SK-N-SH treated with all-trans-retinoic acid at 6 μM for 48 hours (cell line): ENCODE measurements at regions not wholly inside any gene's neighbourhood (a gene's known extent, or its start where the extent isn't known, plus 50 kb on each side); places are given as distances from the start of the nearest gene placed in this dataset.
A peak's percentile ranks its signal among the peaks of the same experiment; 100 is the strongest.

Experiments used
- ATAC-seq: fragments of 200-7000 bp; cut with Tn5 transposase; 3 replicates; pipeline ENCODE4 v1.9.1; 2020; ENCODE audit warnings: mild to moderate bottlenecking, moderate library complexity
- ARNTL ChIP-seq: fragments of 450-650 bp; formaldehyde crosslinking; IDR thresholded peaks from 2 replicates; pipeline ENCODE4 v1.5.0; 2020; ENCODE audit warnings: low read depth, mild to moderate bottlenecking, moderate library complexity, borderline replicate concordance
- BACH2 ChIP-seq: fragments of 250-450 bp; sonication (Bioruptor Pico); IDR thresholded peaks from 2 replicates; pipeline ENCODE4 v1.9.0; 2021; ENCODE audit warnings: mild to moderate bottlenecking, borderline replicate concordance
- CREB5 ChIP-seq: fragments of 250-450 bp; sonication (Bioruptor Pico); IDR thresholded peaks from 2 replicates; pipeline ENCODE4 v1.5.1; 2020; ENCODE audit warnings: low read depth, mild to moderate bottlenecking, moderate library complexity
- CSDC2 ChIP-seq: fragments of 250-450 bp; sonication (Bioruptor Pico); IDR thresholded peaks from 2 replicates; pipeline ENCODE4 v1.5.0; 2020; ENCODE audit warnings: mild to moderate bottlenecking, moderate library complexity
- CSRNP3 ChIP-seq: fragments of 250-450 bp; sonication (Bioruptor Pico); IDR thresholded peaks from 2 replicates; pipeline ENCODE4 v1.5.1; 2021; ENCODE audit warnings: mild to moderate bottlenecking, moderate library complexity
- ESRRG ChIP-seq: fragments of 250-450 bp; sonication (Bioruptor Pico); IDR thresholded peaks from 2 replicates; pipeline ENCODE4 v1.6.1; 2021; ENCODE audit warnings: mild to moderate bottlenecking
- GLIS3 ChIP-seq: fragments of 250-450 bp; sonication (Bioruptor Pico); IDR thresholded peaks from 2 replicates; pipeline ENCODE4 v1.5.0; 2020; ENCODE audit warnings: mild to moderate bottlenecking, moderate library complexity
- ISL1 ChIP-seq: fragments of 250-450 bp; sonication (Bioruptor Pico); IDR thresholded peaks from 2 replicates; pipeline ENCODE4 v2.1.2; 2022; ENCODE audit warnings: mild to moderate bottlenecking, moderate library complexity
- OSR1 ChIP-seq: fragments of 250-450 bp; sonication (Bioruptor Pico); IDR thresholded peaks from 2 replicates; pipeline ENCODE4 v1.8.0; 2022; ENCODE audit warnings: moderate library complexity, mild to moderate bottlenecking, inconsistent platforms
- PATZ1 ChIP-seq: fragments of 250-450 bp; sonication (Bioruptor Pico); IDR thresholded peaks from 2 replicates; pipeline ENCODE4 v1.8.0; 2020; ENCODE audit warnings: mild to moderate bottlenecking, moderate library complexity, borderline replicate concordance
- PPARA ChIP-seq: fragments of 250-450 bp; sonication (Bioruptor Pico); IDR thresholded peaks from 2 replicates; pipeline ENCODE4 v1.5.0; 2020; ENCODE audit warnings: mild to moderate bottlenecking, borderline replicate concordance
- RARB ChIP-seq: fragments of 250-450 bp; sonication (Bioruptor Pico); IDR thresholded peaks from 2 replicates; pipeline ENCODE4 v1.8.0; 2021; ENCODE audit warnings: mild to moderate bottlenecking, moderate library complexity
- SNAI2 ChIP-seq: fragments of 250-450 bp; sonication (Bioruptor Pico); IDR thresholded peaks from 2 replicates; pipeline ENCODE4 v1.5.0; 2020; ENCODE audit warnings: mild to moderate bottlenecking, moderate library complexity
- TCF4 ChIP-seq: fragments of 250-450 bp; sonication (Bioruptor Pico); IDR thresholded peaks from 2 replicates; pipeline ENCODE4 v1.8.0; 2021; ENCODE audit warnings: mild to moderate bottlenecking, moderate library complexity, borderline replicate concordance
- TOX ChIP-seq: fragments of 250-450 bp; sonication (Bioruptor Pico); IDR thresholded peaks from 2 replicates; pipeline ENCODE4 v1.8.0; 2021; ENCODE audit warnings: mild to moderate bottlenecking, moderate library complexity, borderline replicate concordance
- ZC3H10 ChIP-seq: fragments of 250-450 bp; sonication (Bioruptor Pico); IDR thresholded peaks from 2 replicates; pipeline ENCODE4 v1.5.1; 2021; ENCODE audit warnings: mild to moderate bottlenecking, moderate library complexity
- ZFP3 ChIP-seq: fragments of 250-450 bp; sonication (Bioruptor Pico); IDR thresholded peaks from 2 replicates; pipeline ENCODE4 v1.5.0; 2020; ENCODE audit warnings: mild to moderate bottlenecking, moderate library complexity
- ZFP30 ChIP-seq: fragments of 450-650 bp; formaldehyde crosslinking; IDR thresholded peaks from 2 replicates; pipeline ENCODE4 v1.5.0; 2022; ENCODE audit warnings: mild to moderate bottlenecking, moderate library complexity
- ZNF565 ChIP-seq: fragments of 450-650 bp; formaldehyde crosslinking; conservative IDR thresholded peaks from 2 replicates; pipeline ENCODE4 v1.5.0; 2020; ENCODE audit warnings: low read depth, mild to moderate bottlenecking, moderate library complexity
- ZNF70 ChIP-seq: fragments of 450-650 bp; formaldehyde crosslinking; IDR thresholded peaks from 2 replicates; pipeline ENCODE4 v1.5.0; 2020; ENCODE audit warnings: mild to moderate bottlenecking, moderate library complexity
- ZNF8 ChIP-seq: fragments of 450-650 bp; formaldehyde crosslinking; IDR thresholded peaks from 2 replicates; pipeline ENCODE4 v1.5.0; 2020; ENCODE audit warnings: mild to moderate bottlenecking, moderate library complexity
- TF ChIP-seq, protein P1 (sequence below): fragments of 250-450 bp; sonication (Bioruptor Pico); IDR thresholded peaks from 2 replicates; pipeline ENCODE4 v1.8.0; 2021; ENCODE audit warnings: low read depth, mild to moderate bottlenecking, moderate library complexity, borderline replicate concordance
- TF ChIP-seq, protein P2 (sequence below): fragments of 250-450 bp; sonication (Bioruptor Pico); IDR thresholded peaks from 2 replicates; pipeline ENCODE4 v1.5.0; 2020; ENCODE audit warnings: mild to moderate bottlenecking, moderate library complexity

DNA sequence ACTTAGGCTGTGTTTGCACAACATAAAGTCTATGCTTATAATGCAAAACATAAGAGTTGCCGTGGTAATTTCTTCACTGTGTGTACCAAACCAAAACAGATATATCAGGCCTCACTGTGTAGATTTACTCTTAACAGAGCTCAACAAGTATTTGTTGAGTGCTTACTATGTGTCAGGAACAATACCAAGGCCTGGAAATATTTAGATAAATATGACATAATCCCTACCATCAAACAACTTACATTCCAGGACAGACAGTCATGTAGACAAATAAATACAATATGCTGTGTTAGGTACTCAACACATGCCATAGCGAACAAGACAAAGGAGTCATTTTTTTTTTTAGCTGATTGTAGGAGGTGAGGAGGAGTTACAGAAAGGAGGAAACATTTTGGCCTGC lies 554.0 kb downstream of the NSUN3 start:
- TF ChIP-seq PPARA (CRISPR knock-in tag) (no peak), CREB5 (CRISPR knock-in tag) (peak; percentile 42; the same call in 1 of the 2 replicates), TOX (CRISPR knock-in tag) (no peak), GLIS3 (CRISPR knock-in tag) (no peak), ESRRG (CRISPR knock-in tag) (no peak), RARB (no peak), ISL1 (CRISPR knock-in tag) (peak; percentile 55), CSRNP3 (CRISPR knock-in tag) (no peak), ZFP30 (CRISPR knock-in tag) (no peak)
- ATAC-seq: peak; percentile 22; the same call in 1 of the 3 replicates

DNA sequence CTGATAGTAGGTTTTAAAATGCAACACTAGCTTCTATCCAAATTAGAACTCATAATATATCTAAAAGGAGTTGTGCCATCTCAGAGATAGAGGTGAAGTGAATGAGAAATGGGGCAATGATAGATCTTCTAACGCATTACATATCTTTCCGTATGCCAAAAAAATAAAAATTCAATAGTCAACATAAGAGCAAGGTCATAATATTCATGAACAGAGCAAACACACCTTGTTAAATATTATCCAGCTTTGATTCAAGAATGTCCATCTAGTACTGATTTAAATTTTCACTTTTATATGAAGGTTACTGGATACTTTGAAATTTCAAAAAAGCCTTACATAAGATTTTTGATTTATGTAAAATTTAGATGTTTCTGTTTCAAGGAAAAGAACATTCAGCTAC lies 554.5 kb downstream of the NSUN3 start:
- TF ChIP-seq ISL1 (CRISPR knock-in tag) (no peak), RARB (no peak), BACH2 (CRISPR knock-in tag) (no peak), SNAI2 (CRISPR knock-in tag) (no peak), ESRRG (CRISPR knock-in tag) (no peak), ZNF565 (CRISPR knock-in tag) (no peak), ARNTL (no peak)
- no peak for ATAC-seq

DNA sequence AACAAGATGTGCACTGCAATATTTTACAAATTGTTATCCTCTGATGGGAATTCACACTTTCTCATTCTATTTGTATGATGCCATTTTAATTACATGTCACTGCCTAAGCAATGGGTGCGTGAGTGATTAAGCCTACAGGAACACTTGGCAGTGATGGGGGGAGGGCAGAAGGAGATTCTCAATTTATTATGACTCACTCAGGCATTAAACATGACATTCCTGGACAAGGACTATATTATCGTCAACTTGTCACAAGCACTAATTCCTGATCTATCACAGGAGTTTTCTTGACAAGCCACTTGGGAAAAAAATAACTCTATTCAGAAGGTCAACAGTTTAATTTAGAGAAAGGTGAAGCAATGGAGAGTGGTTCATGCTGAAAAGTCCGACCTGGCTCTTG lies 556.8 kb downstream of the NSUN3 start:
- TF ChIP-seq CREB5 (CRISPR knock-in tag) (peak; percentile 89), ZNF565 (CRISPR knock-in tag) (no peak), PPARA (CRISPR knock-in tag) (no peak), ZFP3 (CRISPR knock-in tag) (peak; percentile 54; the same call in 1 of the 2 replicates), ISL1 (CRISPR knock-in tag) (peak; percentile 98), TCF4 (CRISPR knock-in tag) (peak; percentile 62), BACH2 (CRISPR knock-in tag) (no peak), TOX (CRISPR knock-in tag) (no peak), ESRRG (CRISPR knock-in tag) (peak; percentile 70; the same call in 1 of the 2 replicates), ZNF70 (CRISPR knock-in tag) (no peak), ZNF8 (no peak), PATZ1 (peak; percentile 78; the same call in 1 of the 2 replicates), RARB (no peak), SNAI2 (CRISPR knock-in tag) (peak; percentile 84; the same call in 1 of the 2 replicates), CSRNP3 (CRISPR knock-in tag) (no peak), ZC3H10 (CRISPR knock-in tag) (peak; percentile 72; the same call in 1 of the 2 replicates), CSDC2 (peak; percentile 87; the same call in 1 of the 2 replicates), ZFP30 (CRISPR knock-in tag) (no peak), ARNTL (no peak), GLIS3 (CRISPR knock-in tag) (0 out of 2 replicates have a peak, but pooled peaks have one; percentile 71), OSR1 (no peak)
- TF ChIP-seq, protein P1, sequence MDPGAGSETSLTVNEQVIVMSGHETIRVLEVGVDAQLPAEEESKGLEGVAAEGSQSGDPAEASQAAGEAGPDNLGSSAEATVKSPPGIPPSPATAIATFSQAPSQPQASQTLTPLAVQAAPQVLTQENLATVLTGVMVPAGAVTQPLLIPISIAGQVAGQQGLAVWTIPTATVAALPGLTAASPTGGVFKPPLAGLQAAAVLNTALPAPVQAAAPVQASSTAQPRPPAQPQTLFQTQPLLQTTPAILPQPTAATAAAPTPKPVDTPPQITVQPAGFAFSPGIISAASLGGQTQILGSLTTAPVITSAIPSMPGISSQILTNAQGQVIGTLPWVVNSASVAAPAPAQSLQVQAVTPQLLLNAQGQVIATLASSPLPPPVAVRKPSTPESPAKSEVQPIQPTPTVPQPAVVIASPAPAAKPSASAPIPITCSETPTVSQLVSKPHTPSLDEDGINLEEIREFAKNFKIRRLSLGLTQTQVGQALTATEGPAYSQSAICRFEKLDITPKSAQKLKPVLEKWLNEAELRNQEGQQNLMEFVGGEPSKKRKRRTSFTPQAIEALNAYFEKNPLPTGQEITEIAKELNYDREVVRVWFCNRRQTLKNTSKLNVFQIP (CRISPR knock-in tag): no peak
- TF ChIP-seq, protein P2, sequence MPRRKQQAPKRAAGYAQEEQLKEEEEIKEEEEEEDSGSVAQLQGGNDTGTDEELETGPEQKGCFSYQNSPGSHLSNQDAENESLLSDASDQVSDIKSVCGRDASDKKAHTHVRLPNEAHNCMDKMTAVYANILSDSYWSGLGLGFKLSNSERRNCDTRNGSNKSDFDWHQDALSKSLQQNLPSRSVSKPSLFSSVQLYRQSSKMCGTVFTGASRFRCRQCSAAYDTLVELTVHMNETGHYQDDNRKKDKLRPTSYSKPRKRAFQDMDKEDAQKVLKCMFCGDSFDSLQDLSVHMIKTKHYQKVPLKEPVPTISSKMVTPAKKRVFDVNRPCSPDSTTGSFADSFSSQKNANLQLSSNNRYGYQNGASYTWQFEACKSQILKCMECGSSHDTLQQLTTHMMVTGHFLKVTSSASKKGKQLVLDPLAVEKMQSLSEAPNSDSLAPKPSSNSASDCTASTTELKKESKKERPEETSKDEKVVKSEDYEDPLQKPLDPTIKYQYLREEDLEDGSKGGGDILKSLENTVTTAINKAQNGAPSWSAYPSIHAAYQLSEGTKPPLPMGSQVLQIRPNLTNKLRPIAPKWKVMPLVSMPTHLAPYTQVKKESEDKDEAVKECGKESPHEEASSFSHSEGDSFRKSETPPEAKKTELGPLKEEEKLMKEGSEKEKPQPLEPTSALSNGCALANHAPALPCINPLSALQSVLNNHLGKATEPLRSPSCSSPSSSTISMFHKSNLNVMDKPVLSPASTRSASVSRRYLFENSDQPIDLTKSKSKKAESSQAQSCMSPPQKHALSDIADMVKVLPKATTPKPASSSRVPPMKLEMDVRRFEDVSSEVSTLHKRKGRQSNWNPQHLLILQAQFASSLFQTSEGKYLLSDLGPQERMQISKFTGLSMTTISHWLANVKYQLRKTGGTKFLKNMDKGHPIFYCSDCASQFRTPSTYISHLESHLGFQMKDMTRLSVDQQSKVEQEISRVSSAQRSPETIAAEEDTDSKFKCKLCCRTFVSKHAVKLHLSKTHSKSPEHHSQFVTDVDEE (CRISPR knock-in tag): peak; percentile 61; the same call in 1 of the 2 replicates
- no peak for ATAC-seq
